ENCODE measurements at regions not wholly inside any gene's neighbourhood (a gene's known extent, or its start where the extent isn't known, plus 50 kb on each side); places are given as distances from the start of the nearest gene placed in this dataset.

DNA sequence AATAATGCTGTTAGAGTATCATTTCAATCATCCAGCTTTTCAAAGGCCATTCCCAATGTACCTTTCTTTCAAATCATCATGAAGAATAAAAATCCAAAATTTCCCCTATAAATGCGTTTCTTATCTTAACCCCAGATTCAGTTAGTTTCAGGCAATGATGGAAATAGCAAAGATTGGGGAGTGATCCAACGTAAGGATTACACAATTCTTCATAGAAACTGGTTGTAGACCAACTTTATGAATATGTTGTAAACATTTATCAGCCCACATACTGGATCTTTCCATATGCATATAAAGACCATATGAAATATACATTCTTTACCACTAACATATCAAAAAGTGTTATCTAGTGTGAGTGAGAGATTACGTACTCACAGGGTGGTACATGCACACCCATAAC, 92.7 kb downstream of the ZC3H11B start:
- Histone ChIP-seq H3K4me2 (ENCODE audit: insufficient read depth in 1 of 2, low read depth in 2 of 2, low read length in 2 of 2) (no peak overlapping the region), H3K36me3 (ENCODE audit: control insufficient read depth in 2 of 4, insufficient read depth in 4 of 4, low read length in 3 of 4) (no peaks in the 10 kb centered on the region), H3K79me2 (ENCODE audit: control insufficient read depth in 1 of 2, insufficient read depth in 2 of 2, low read length in 2 of 2) (no peaks in the 10 kb centered on the region), H3K56ac (replicated peaks; ENCODE audit: insufficient read length, low read depth, low read length) (no peak overlapping the region), H3K4me1 (replicated peaks in 1 of 4; ENCODE audit: control insufficient read depth in 3 of 4, insufficient read depth in 4 of 4, low read length in 3 of 4) (no peaks in the 10 kb centered on the region), H2BK5ac (ENCODE audit: low read depth, low read length) (no peak overlapping the region), H2AK5ac (ENCODE audit: low read depth, low read length) (no peak overlapping the region), H4K91ac (replicated peaks; ENCODE audit: insufficient read length, low read length) (no peak overlapping the region), H3K14ac (ENCODE audit: insufficient read length) (no peak overlapping the region), H2AFZ (ENCODE audit: low read length) (no peak overlapping the region), H3K79me1 (ENCODE audit: low read depth, low read length) (no peaks in the 10 kb centered on the region), H3K9ac (replicated peaks in 1 of 4; ENCODE audit: extremely low read depth in 1 of 4, low read depth in 3 of 4, low read length in 3 of 4) (no peak overlapping the region), H4K5ac (ENCODE audit: insufficient read length, low read depth, low read length) (no peak overlapping the region), H3K4ac (replicated peaks; ENCODE audit: insufficient read length, low read depth, low read length) (no peak overlapping the region), H3K23ac (ENCODE audit: insufficient read length) (no peak overlapping the region), H4K20me1 (replicated peaks in 1 of 2; ENCODE audit: control insufficient read depth in 1 of 2, insufficient read depth in 2 of 2, low read length in 2 of 2) (no peaks in the 10 kb centered on the region), H3K23me2 (ENCODE audit: low read depth, low read length) (no peaks in the 10 kb centered on the region), H2BK12ac (ENCODE audit: low read depth, low read length) (no peak overlapping the region), H2BK120ac (replicated peaks; ENCODE audit: low read depth, low read length) (no peak overlapping the region), H3K4me3 (ENCODE audit: extremely low read depth in 1 of 4, insufficient read depth in 2 of 4, low read depth in 3 of 4, low read length in 4 of 4) (no peak overlapping the region), H3K9me3 (ENCODE audit: insufficient read depth in 2 of 2, low read depth in 1 of 2, low read length in 1 of 2) (no peaks in the 10 kb centered on the region), H3K18ac (ENCODE audit: extremely low read depth, low read length) (no peak overlapping the region), H2BK15ac (ENCODE audit: low read length) (no peak overlapping the region), H2BK20ac (ENCODE audit: low read length) (no peak overlapping the region), H3K27me3 (replicated peaks in 1 of 4; ENCODE audit: control insufficient read depth in 3 of 4, extremely low read depth in 1 of 4, insufficient read depth in 3 of 4, low read length in 3 of 4) (no peaks in the 10 kb centered on the region), H4K8ac (ENCODE audit: extremely low read depth, insufficient read depth, low read length) (no peak overlapping the region), H3K27ac (ENCODE audit: low read depth, low read length) (no peak overlapping the region)
- TF ChIP-seq KDM4A (IDR thresholded peaks at IDR 0.05; ENCODE audit: low read depth, low read length, severe bottlenecking) (no peak), SAP30 (IDR thresholded peaks at IDR 0.05; ENCODE audit: insufficient read depth, insufficient replicate concordance, low read length) (no peak), KDM1A (IDR thresholded peaks at IDR 0.05; ENCODE audit: borderline replicate concordance, low read length) (no peak), YY1 (IDR thresholded peaks at IDR 0.05; ENCODE audit: low read depth, low read length) (no peak)
- FAIRE-seq: no peak
- WGBS, 2 experiments (ENCODE audit: extremely low coverage in 1 of 2, insufficient coverage in 1 of 2, insufficient read length in 1 of 2, insufficient replicate concordance in 2 of 2, low coverage in 1 of 2, low lambda C conversion rate in 2 of 2, missing lambda C conversion rate in 1 of 2): 87% methylated on average over 3 of the region's 3 CpGs; no CpG with 5 or more reads in 1 of the 2 experiments
- DNase-seq (ENCODE audit: low read depth in 1 of 2, low spot score in 2 of 2): no peak
- CTCF ChIA-PET (ENCODE audit: partially characterized antibody): no interaction called here
- POLR2A ChIA-PET (ENCODE audit: partially characterized antibody): no interaction called here
